ENCODE measurements at regions not wholly inside any gene's neighbourhood (a gene's known extent, or its start where the extent isn't known, plus 50 kb on each side); places are given as distances from the start of the nearest gene placed in this dataset.

DNA sequence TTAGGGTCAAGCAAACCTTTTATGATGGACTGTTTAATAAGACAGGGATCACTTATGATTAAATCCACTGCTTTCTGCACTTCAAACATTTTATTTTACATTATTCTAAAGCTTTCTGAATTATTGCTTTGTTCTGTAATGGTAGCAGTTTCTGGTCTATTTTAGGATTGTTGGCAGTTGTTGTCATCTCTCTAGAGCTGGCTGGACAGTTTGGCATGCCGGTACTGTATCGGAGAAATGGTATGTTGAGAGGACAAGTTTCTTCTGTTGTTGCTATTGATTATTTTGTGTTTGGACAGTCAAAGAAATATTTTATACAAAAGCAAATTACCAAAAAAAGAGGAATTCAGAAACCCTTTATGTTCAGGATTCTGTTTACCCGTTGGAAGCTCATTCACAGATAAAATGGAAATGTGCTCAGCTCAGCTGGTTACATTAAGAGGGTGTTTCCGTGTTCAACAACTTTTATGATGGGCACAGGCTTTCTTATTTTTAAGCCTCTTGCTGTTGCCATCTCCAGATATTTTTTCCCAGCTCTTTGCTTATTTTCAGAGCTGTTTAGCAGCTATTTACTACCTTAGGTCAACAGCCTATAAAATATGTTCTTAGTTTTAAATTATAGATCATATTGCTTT, 214.6 kb upstream of the IGFBP7 start:
- TF ChIP-seq CTCF (IDR thresholded peaks at IDR 0.05) (no peak), ZFX (IDR thresholded peaks at IDR 0.05; ENCODE audit: borderline replicate concordance) (no peak)

All from 22Rv1 (cell line).